ENCODE measurements at regions not wholly inside any gene's neighbourhood (a gene's known extent, or its start where the extent isn't known, plus 50 kb on each side); places are given as distances from the start of the nearest gene placed in this dataset.

- TF ChIP-seq ZFP30 (CRISPR knock-in tag; IDR thresholded peaks at IDR 0.05) (no peak), PATZ1 (CRISPR knock-in tag; IDR thresholded peaks at IDR 0.05; ENCODE audit: borderline replicate concordance) (no peak)
Observed at GRCh38 chr14:66197276-66197675, 288.9 kb upstream of the CCDC196 start.

Measured in SK-N-SH treated with all-trans-retinoic acid at 6 μM for 48 hours (cell line).